ENCODE measurements at regions not wholly inside any gene's neighbourhood (a gene's known extent, or its start where the extent isn't known, plus 50 kb on each side); places are given as distances from the start of the nearest gene placed in this dataset.

- no peak overlapping the region for H3K4me3 ChIP-seq (ENCODE audit: control insufficient read depth in 1 of 7, extremely low read depth in 1 of 7, insufficient read depth in 4 of 7, low read depth in 2 of 7, low read length in 6 of 7)
- no peaks in the 10 kb centered on the region for H3K27me3 ChIP-seq (replicated peaks in 2 of 5; ENCODE audit: control insufficient read depth in 4 of 5, insufficient read depth in 5 of 5, low read length in 4 of 5)
- no peaks in the 10 kb centered on the region for H3K36me3 ChIP-seq (ENCODE audit: control insufficient read depth in 4 of 4, insufficient read depth in 4 of 4, low read length in 3 of 4)
- no peaks in the 10 kb centered on the region for H3K9me3 ChIP-seq (ENCODE audit: control extremely low read depth in 1 of 5, control insufficient read depth in 4 of 5, insufficient read depth in 2 of 5, low read depth in 1 of 5, low read length in 4 of 5)
- POLR2A ChIA-PET, result no interaction called here
- no peak overlapping the region for H3K27ac ChIP-seq (ENCODE audit: insufficient read depth in 1 of 2, low read depth in 1 of 2, low read length in 2 of 2, poor library complexity in 1 of 2, severe bottlenecking in 2 of 2)
- DNase-seq, result no peak
- WGBS (ENCODE audit: insufficient coverage), result 100% methylated on average over 2 of the region's 2 CpGs
- CTCF ChIA-PET, result no interaction called here
- H3K4me1 ChIP-seq (ENCODE audit: control extremely low read depth in 1 of 4, control insufficient read depth in 4 of 4, insufficient read depth in 4 of 4, low read length in 3 of 4), result no peaks in the 10 kb centered on the region
These were observed 1137.9 kb downstream of the ROBO2 start for GRCh38 chr3:78177780-78178179.

- Histone ChIP-seq H3K4me1 (ENCODE audit: control extremely low read depth in 1 of 4, control insufficient read depth in 4 of 4, insufficient read depth in 4 of 4, low read length in 3 of 4) (no peaks in the 10 kb centered on the region), H3K9me3 (ENCODE audit: control extremely low read depth in 1 of 5, control insufficient read depth in 4 of 5, insufficient read depth in 2 of 5, low read depth in 1 of 5, low read length in 4 of 5) (no peaks in the 10 kb centered on the region), H3K4me3 (ENCODE audit: control insufficient read depth in 1 of 7, extremely low read depth in 1 of 7, insufficient read depth in 4 of 7, low read depth in 2 of 7, low read length in 6 of 7) (no peak overlapping the region), H3K27me3 (replicated peaks in 2 of 5; ENCODE audit: control insufficient read depth in 4 of 5, insufficient read depth in 5 of 5, low read length in 4 of 5) (no peaks in the 10 kb centered on the region), H3K27ac (ENCODE audit: insufficient read depth in 1 of 2, low read depth in 1 of 2, low read length in 2 of 2, poor library complexity in 1 of 2, severe bottlenecking in 2 of 2) (no peak overlapping the region), H3K36me3 (ENCODE audit: control insufficient read depth in 4 of 4, insufficient read depth in 4 of 4, low read length in 3 of 4) (no peaks in the 10 kb centered on the region)
- no peak for DNase-seq
- POLR2A ChIA-PET, result no interaction called here
- CTCF ChIA-PET, result no interaction called here
These were observed 1138.3 kb downstream of the ROBO2 start for GRCh38 chr3:78178209-78178608.

DNA sequence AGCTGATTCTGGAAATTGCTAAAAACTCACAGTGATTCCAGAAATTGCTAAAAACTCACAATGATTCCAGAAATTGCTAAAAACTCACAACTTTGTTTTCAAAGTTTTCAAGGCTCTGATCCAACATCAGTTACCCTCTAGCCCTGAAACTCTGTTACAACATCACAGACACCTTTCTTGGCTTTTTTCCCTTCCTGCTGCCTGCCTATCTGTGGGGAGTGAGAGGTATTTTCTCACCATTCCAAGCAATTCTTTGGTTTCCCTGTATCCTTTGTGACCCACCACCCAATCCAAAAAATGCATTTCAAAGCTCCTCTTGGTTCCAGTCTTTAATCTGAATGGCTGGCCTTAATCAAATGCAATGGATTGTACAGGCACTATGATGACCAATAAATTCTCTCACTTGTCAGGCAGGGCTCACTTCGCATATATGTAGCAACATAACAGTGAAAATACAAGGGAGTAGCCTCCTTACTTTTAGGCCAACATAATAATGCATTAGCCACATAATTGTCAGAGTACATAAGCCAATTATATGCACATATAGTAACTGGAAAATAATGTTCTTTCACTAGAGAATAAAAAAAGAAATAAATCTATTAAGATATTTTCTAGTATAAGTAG lies 1139.0 kb downstream of the ROBO2 start:
- Histone ChIP-seq H3K36me3 (ENCODE audit: control insufficient read depth in 4 of 4, insufficient read depth in 4 of 4, low read length in 3 of 4) (no peaks in the 10 kb centered on the region), H3K4me1 (ENCODE audit: control extremely low read depth in 1 of 4, control insufficient read depth in 4 of 4, insufficient read depth in 4 of 4, low read length in 3 of 4) (no peaks in the 10 kb centered on the region), H3K9me3 (ENCODE audit: control extremely low read depth in 1 of 5, control insufficient read depth in 4 of 5, insufficient read depth in 2 of 5, low read depth in 1 of 5, low read length in 4 of 5) (no peaks in the 10 kb centered on the region), H3K4me3 (ENCODE audit: control insufficient read depth in 1 of 7, extremely low read depth in 1 of 7, insufficient read depth in 4 of 7, low read depth in 2 of 7, low read length in 6 of 7) (no peak overlapping the region), H3K27ac (ENCODE audit: insufficient read depth in 1 of 2, low read depth in 1 of 2, low read length in 2 of 2, poor library complexity in 1 of 2, severe bottlenecking in 2 of 2) (no peak overlapping the region), H3K27me3 (replicated peaks in 2 of 5; ENCODE audit: control insufficient read depth in 4 of 5, insufficient read depth in 5 of 5, low read length in 4 of 5) (no peaks in the 10 kb centered on the region)
- POLR2A ChIA-PET, result no interaction called here
- DNase-seq, result no peak
- CTCF ChIA-PET, result no interaction called here
- WGBS (ENCODE audit: insufficient coverage), result no CpG with 5 or more reads among the region's 1 CpG

GRCh38 chr3:78183906-78184599 lies 1144.2 kb downstream of the ROBO2 start:
- H3K27ac ChIP-seq (ENCODE audit: insufficient read depth in 1 of 2, low read depth in 1 of 2, low read length in 2 of 2, poor library complexity in 1 of 2, severe bottlenecking in 2 of 2), result no peak overlapping the region
- ChIA-PET POLR2A (no interaction called here), CTCF (no interaction called here)
- DNase-seq, result no peak
- H3K9me3 ChIP-seq (ENCODE audit: control extremely low read depth in 1 of 5, control insufficient read depth in 4 of 5, insufficient read depth in 2 of 5, low read depth in 1 of 5, low read length in 4 of 5), result no peaks in the 10 kb centered on the region
- WGBS (ENCODE audit: insufficient coverage), result 100% methylated on average over 1 of the region's 7 CpGs
- no peaks in the 10 kb centered on the region for H3K36me3 ChIP-seq (ENCODE audit: control insufficient read depth in 4 of 4, insufficient read depth in 4 of 4, low read length in 3 of 4)
- H3K4me1 ChIP-seq (ENCODE audit: control extremely low read depth in 1 of 4, control insufficient read depth in 4 of 4, insufficient read depth in 4 of 4, low read length in 3 of 4), result no peaks in the 10 kb centered on the region
- H3K4me3 ChIP-seq (ENCODE audit: control insufficient read depth in 1 of 7, extremely low read depth in 1 of 7, insufficient read depth in 4 of 7, low read depth in 2 of 7, low read length in 6 of 7), result no peak overlapping the region
- H3K27me3 ChIP-seq (replicated peaks in 2 of 5; ENCODE audit: control insufficient read depth in 4 of 5, insufficient read depth in 5 of 5, low read length in 4 of 5), result no peaks in the 10 kb centered on the region

- DNase-seq, result no peak
- H3K27ac ChIP-seq (ENCODE audit: insufficient read depth in 1 of 2, low read depth in 1 of 2, low read length in 2 of 2, poor library complexity in 1 of 2, severe bottlenecking in 2 of 2), result no peak overlapping the region
- H3K36me3 ChIP-seq (ENCODE audit: control insufficient read depth in 4 of 4, insufficient read depth in 4 of 4, low read length in 3 of 4), result no peaks in the 10 kb centered on the region
- no peaks in the 10 kb centered on the region for H3K4me1 ChIP-seq (ENCODE audit: control extremely low read depth in 1 of 4, control insufficient read depth in 4 of 4, insufficient read depth in 4 of 4, low read length in 3 of 4)
- H3K9me3 ChIP-seq (ENCODE audit: control extremely low read depth in 1 of 5, control insufficient read depth in 4 of 5, insufficient read depth in 2 of 5, low read depth in 1 of 5, low read length in 4 of 5), result peaks cover 0 to 3% (median 0%) of the 10 kb centered on the region in 5 experiments
- no peaks in the 10 kb centered on the region for H3K27me3 ChIP-seq (replicated peaks in 2 of 5; ENCODE audit: control insufficient read depth in 4 of 5, insufficient read depth in 5 of 5, low read length in 4 of 5)
- no peak overlapping the region for H3K4me3 ChIP-seq (ENCODE audit: control insufficient read depth in 1 of 7, extremely low read depth in 1 of 7, insufficient read depth in 4 of 7, low read depth in 2 of 7, low read length in 6 of 7)
- ChIA-PET POLR2A (no interaction called here), CTCF (no interaction called here)
- WGBS (ENCODE audit: insufficient coverage), result 100% methylated on average over 1 of the region's 1 CpG
These were observed 1146.5 kb downstream of the ROBO2 start for GRCh38 chr3:78186404-78186803.

GRCh38 chr3:78201091-78201490 lies 1161.2 kb downstream of the ROBO2 start:
- no peaks in the 10 kb centered on the region for H3K9me3 ChIP-seq (ENCODE audit: control extremely low read depth in 1 of 5, control insufficient read depth in 4 of 5, insufficient read depth in 2 of 5, low read depth in 1 of 5, low read length in 4 of 5)
- H3K4me3 ChIP-seq (ENCODE audit: control insufficient read depth in 1 of 7, extremely low read depth in 1 of 7, insufficient read depth in 4 of 7, low read depth in 2 of 7, low read length in 6 of 7), result no peak overlapping the region
- CTCF ChIA-PET, result no interaction called here
- no peaks in the 10 kb centered on the region for H3K36me3 ChIP-seq (ENCODE audit: control insufficient read depth in 4 of 4, insufficient read depth in 4 of 4, low read length in 3 of 4)
- POLR2A ChIA-PET, result no interaction called here
- H3K27ac ChIP-seq (ENCODE audit: insufficient read depth in 1 of 2, low read depth in 1 of 2, low read length in 2 of 2, poor library complexity in 1 of 2, severe bottlenecking in 2 of 2), result no peak overlapping the region
- H3K27me3 ChIP-seq (replicated peaks in 2 of 5; ENCODE audit: control insufficient read depth in 4 of 5, insufficient read depth in 5 of 5, low read length in 4 of 5), result no peaks in the 10 kb centered on the region
- H3K4me1 ChIP-seq (ENCODE audit: control extremely low read depth in 1 of 4, control insufficient read depth in 4 of 4, insufficient read depth in 4 of 4, low read length in 3 of 4), result no peaks in the 10 kb centered on the region
- DNase-seq, result no peak
- no CpG with 5 or more reads among the region's 2 CpGs for WGBS (ENCODE audit: insufficient coverage)

DNA sequence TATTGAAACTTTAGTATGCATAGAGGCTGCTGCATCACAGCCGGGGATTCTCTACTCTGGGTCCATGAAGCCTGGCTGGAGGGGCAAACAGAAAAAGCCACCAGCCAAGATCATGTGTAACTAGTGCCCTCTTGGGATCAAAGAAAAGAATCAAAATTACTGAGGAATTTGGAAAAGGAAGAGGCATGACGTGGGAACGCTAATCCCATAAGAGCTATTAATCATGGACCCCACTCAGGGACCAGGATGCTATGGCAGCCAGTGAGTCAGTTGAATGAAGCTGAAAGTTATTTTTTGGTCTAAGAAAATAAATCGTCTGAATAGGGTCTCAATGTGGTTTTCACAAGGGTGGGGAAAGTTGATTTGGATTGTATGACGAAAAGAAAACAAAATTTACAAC lies 1165.1 kb downstream of the ROBO2 start:
- no peak for DNase-seq
- ChIA-PET CTCF (no interaction called here), POLR2A (no interaction called here)
- Histone ChIP-seq H3K27me3 (replicated peaks in 2 of 5; ENCODE audit: control insufficient read depth in 4 of 5, insufficient read depth in 5 of 5, low read length in 4 of 5) (no peaks in the 10 kb centered on the region), H3K4me1 (ENCODE audit: control extremely low read depth in 1 of 4, control insufficient read depth in 4 of 4, insufficient read depth in 4 of 4, low read length in 3 of 4) (no peaks in the 10 kb centered on the region), H3K36me3 (ENCODE audit: control insufficient read depth in 4 of 4, insufficient read depth in 4 of 4, low read length in 3 of 4) (no peaks in the 10 kb centered on the region), H3K9me3 (ENCODE audit: control extremely low read depth in 1 of 5, control insufficient read depth in 4 of 5, insufficient read depth in 2 of 5, low read depth in 1 of 5, low read length in 4 of 5) (no peaks in the 10 kb centered on the region), H3K27ac (ENCODE audit: insufficient read depth in 1 of 2, low read depth in 1 of 2, low read length in 2 of 2, poor library complexity in 1 of 2, severe bottlenecking in 2 of 2) (no peak overlapping the region), H3K4me3 (ENCODE audit: control insufficient read depth in 1 of 7, extremely low read depth in 1 of 7, insufficient read depth in 4 of 7, low read depth in 2 of 7, low read length in 6 of 7) (no peak overlapping the region)
- 100% methylated on average over 2 of the region's 5 CpGs for whole genome bisulfite sequencing (ENCODE audit: insufficient coverage)

Data from common myeloid progenitor, CD34-positive (primary cell).